Activated CD4-positive, alpha-beta T cell treated with anti-CD3 and anti-CD28 coated beads, Interleukin-2, amount 10 ng/mL, durations not matched to agents 7 days and 5 days (primary cell): ENCODE measurements at regions not wholly inside any gene's neighbourhood (a gene's known extent, or its start where the extent isn't known, plus 50 kb on each side); places are given as distances from the start of the nearest gene placed in this dataset.

Experiments
- CTCF ChIA-PET: fragments of 350-600 bp; sonication (Branson Sonifier 250); formaldehyde crosslinking; loops from one replicate; lab custom pipeline; 2021; ENCODE audit warnings: antibody characterized with exemption; lab: Charles Lee
- POLR2A ChIA-PET: fragments of 350-600 bp; sonication (Branson Sonifier 250); formaldehyde crosslinking; loops from one replicate; lab custom pipeline; 2021; ENCODE audit warnings: antibody characterized with exemption; lab: Charles Lee
- DNase-seq: peaks from one replicate; pipeline ENCODE4 v3.0.0-alpha.2; 2020
- H3K27ac Mint-ChIP-seq: one replicate; pipeline ENCODE4 v1.8.0; 2021; ENCODE audit warnings: mild to moderate bottlenecking, moderate library complexity, mixed read lengths
- H3K27me3 Mint-ChIP-seq: one replicate; pipeline ENCODE4 v1.8.0; 2021; ENCODE audit warnings: mixed read lengths
- H3K36me3 Mint-ChIP-seq: one replicate; pipeline ENCODE4 v1.8.0; 2021; ENCODE audit warnings: low read depth, mixed read lengths
- H3K4me1 Mint-ChIP-seq: one replicate; pipeline ENCODE4 v1.8.0; 2021; ENCODE audit warnings: mixed read lengths
- H3K4me3 Mint-ChIP-seq: one replicate; pipeline ENCODE4 v1.8.0; 2021; ENCODE audit warnings: mild to moderate bottlenecking, moderate library complexity, mixed read lengths
- H3K9me3 Mint-ChIP-seq: one replicate; pipeline ENCODE4 v1.8.0; 2021; ENCODE audit warnings: mixed read lengths

GRCh38 chr17:43328650-43329049 lies 70.1 kb upstream of the ARL4D start:
- Mint-ChIP-seq H3K4me3 (no peak overlapping the region), H3K4me1 (peaks cover 6% of the 10 kb centered on the region), H3K27ac (no peak overlapping the region), H3K9me3 (no peaks in the 10 kb centered on the region), H3K36me3 (no peaks in the 10 kb centered on the region), H3K27me3 (peaks cover 34% of the 10 kb centered on the region)
- POLR2A ChIA-PET = no interaction called here
- DNase-seq = no peak
- CTCF ChIA-PET = interaction anchor here (1.1 kb wide), 1 partner anchor 155 kb away, joined by 4 read pairs; the partner anchor contains the start of gene DHX8

DNA sequence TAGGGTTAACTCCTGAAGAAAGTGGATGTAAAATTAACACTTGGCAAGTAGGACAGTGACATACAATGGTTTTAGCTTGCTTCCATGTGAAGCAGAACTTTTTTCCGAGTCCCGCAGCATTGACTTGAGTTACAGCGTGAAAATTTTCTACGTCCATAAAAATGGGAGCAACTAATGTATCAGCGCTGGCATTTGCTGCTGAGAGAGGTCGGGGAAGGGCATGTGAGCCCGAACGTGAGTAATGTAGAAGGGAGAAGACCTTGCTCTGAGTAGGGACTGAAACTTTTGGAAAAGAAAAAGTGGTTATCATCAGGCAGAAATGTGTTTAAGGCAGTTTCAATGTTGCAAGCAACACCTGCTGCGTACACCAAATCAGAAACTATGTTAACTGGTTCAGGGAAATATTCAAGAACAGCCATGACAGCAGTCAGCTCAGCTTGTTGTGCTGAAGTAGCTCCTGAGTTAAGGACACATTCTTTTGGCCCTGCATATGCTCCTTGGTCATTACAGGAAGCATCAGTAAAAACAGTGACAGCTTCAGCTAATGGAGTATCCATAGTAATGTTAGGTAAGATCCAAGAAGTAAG lies 70.9 kb upstream of the ARL4D start:
- Mint-ChIP-seq H3K36me3 (no peaks in the 10 kb centered on the region), H3K27ac (no peak overlapping the region), H3K9me3 (no peaks in the 10 kb centered on the region), H3K27me3 (peaks cover 34% of the 10 kb centered on the region), H3K4me3 (no peak overlapping the region), H3K4me1 (peaks cover 4% of the 10 kb centered on the region)
- DNase-seq = no peak
- POLR2A ChIA-PET = no interaction called here
- CTCF ChIA-PET = no interaction called here

- Mint-ChIP-seq H3K4me3 (no peak overlapping the region), H3K36me3 (no peaks in the 10 kb centered on the region), H3K27ac (no peak overlapping the region), H3K9me3 (no peaks in the 10 kb centered on the region), H3K27me3 (peaks cover 34% of the 10 kb centered on the region), H3K4me1 (peaks cover 4% of the 10 kb centered on the region)
- no peak for DNase-seq
- ChIA-PET CTCF (no interaction called here), POLR2A (no interaction called here)
Observed at GRCh38 chr17:43327421-43327820, 71.4 kb upstream of the ARL4D start.

- ChIA-PET POLR2A (no interaction called here), CTCF (interaction anchor here (1.0 to 1.3 kb wide), 2 partner anchors 8 to 13 kb away, joined by 4 read pairs; no protein-coding TSS in a partner anchor)
- peaks cover 34% of the 10 kb centered on the region for H3K27me3 Mint-ChIP-seq
- no peaks in the 10 kb centered on the region for H3K36me3 Mint-ChIP-seq
- no peak for DNase-seq
- H3K9me3 Mint-ChIP-seq = no peaks in the 10 kb centered on the region
- H3K4me1 Mint-ChIP-seq = peaks cover 4% of the 10 kb centered on the region
- no peak overlapping the region for H3K27ac Mint-ChIP-seq
- no peak overlapping the region for H3K4me3 Mint-ChIP-seq
Observed at GRCh38 chr17:43326490-43327275, 72.1 kb upstream of the ARL4D start.

DNA sequence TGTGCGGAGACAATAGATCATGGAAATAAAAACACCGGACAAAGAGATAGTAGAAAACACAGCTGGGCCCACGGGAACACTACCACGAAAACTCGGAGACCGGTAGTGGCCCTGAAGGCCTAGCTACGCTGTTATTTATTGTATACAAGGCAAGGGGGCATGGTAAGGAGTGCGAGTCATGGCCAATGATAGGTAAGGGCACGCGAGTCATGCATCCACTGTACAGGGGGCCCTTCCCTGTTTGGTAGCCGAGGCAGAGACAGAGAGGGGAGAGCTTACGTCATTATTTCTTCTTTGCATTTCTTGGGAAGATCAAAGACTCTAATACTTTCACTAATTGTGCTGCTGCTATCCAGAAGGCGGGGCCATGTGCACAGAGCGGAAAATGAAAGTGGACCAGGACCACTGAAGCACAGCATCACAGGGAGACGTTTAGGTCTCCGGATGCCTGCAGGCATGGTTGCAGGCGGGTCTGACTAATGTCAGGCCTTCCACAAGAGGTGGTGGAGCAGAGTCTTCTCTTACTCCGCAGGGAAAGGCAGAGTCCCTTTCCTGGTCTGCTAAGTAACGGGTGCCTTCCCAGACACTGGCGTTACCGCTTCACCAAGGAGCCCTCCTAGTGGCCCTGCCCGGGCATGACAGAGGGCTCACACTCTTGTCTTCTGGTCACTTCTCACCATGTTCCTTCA lies 74.4 kb upstream of the ARL4D start:
- H3K36me3 Mint-ChIP-seq = no peaks in the 10 kb centered on the region
- ChIA-PET CTCF (interaction anchor here (0.6 kb wide), 1 partner anchor 719 kb away, joined by 3 read pairs; no protein-coding TSS in a partner anchor), POLR2A (interaction anchor here (0.6 kb wide), 1 partner anchor 1436 kb away, joined by 3 read pairs; no protein-coding TSS in a partner anchor)
- no peaks in the 10 kb centered on the region for H3K9me3 Mint-ChIP-seq
- DNase-seq = no peak
- H3K27ac Mint-ChIP-seq = no peak overlapping the region
- peaks cover 26% of the 10 kb centered on the region for H3K27me3 Mint-ChIP-seq
- peaks cover 4% of the 10 kb centered on the region for H3K4me1 Mint-ChIP-seq
- no peak overlapping the region for H3K4me3 Mint-ChIP-seq

DNA sequence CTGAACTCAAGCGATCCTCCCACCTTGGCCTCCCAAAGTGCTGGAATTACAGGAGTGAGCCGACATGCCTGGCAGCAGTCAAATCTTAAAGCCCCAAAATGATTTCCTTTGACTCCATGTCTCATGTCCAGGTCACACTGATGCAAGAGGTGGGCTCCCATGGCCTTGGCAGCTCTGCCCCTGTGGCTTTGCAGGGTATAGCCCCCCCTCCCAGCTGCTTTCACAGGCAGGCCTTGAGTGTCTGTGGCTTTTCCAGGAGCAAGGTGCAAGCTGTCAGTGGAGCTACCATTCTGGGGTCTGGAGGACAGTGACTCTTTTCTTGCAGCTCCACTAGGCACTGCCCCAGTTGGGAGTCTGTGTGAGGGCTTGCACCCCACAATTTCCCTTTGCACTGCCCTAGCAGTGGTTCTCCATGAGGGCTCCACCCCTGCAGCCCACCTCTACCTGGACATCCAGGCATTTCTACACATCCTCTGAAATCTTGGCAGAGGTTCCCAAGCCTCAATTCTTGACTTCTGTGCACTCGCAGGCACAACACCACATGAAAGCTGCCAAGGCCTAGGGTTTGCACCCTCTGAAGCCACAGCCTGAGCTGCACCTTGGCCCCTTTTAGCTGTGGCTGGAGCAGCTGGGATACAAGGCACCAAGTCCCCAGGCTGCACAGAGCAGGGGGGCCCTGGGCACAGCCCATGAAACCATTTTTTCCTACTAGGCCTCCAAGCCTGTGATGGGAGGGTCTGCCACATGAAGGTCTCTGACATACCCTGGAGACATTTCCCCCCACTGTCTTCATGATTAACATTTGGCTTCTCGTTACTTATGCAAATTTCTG lies 79.3 kb upstream of the ARL4D start:
- no peak for DNase-seq
- Mint-ChIP-seq H3K36me3 (peaks cover 3% of the 10 kb centered on the region), H3K27ac (no peak overlapping the region), H3K27me3 (no peaks in the 10 kb centered on the region), H3K4me3 (no peak overlapping the region), H3K9me3 (peaks cover 3% of the 10 kb centered on the region), H3K4me1 (peaks cover 14% of the 10 kb centered on the region)
- ChIA-PET POLR2A (no interaction called here), CTCF (no interaction called here)

DNA sequence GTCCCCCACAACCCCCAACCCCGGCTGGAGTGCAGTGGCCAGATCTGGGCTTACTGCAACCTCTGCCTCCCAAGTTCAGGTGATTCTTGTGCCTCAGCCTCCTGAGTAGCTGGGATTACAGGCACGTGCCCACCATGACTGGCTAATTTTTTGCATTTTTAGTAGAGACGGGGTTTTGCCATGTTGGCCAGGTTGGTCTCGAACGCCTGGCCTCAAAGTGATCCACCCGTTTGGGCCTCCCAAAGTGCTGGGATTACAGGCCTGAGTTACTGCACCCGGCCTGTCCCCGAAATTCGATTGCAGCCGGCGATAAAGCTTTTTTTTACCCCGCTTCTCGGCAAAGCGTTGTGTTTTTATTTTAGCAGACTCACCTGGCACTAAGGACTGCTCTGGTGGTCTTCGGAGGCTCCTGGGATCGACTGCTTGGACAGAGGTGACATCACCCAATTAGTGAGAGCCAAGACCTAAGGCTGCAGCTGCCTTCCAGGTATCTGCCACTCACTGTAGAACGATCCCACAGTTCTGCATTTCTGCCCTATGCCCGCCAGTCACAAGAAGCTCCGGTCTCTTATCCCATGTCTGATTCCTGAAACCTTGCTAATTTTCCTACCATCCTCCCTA lies 82.2 kb upstream of the ARL4D start:
- Mint-ChIP-seq H3K36me3 (peaks cover 3% of the 10 kb centered on the region), H3K27ac (no peak overlapping the region), H3K4me3 (no peak overlapping the region), H3K4me1 (peaks cover 14% of the 10 kb centered on the region), H3K9me3 (peaks cover 3% of the 10 kb centered on the region), H3K27me3 (no peaks in the 10 kb centered on the region)
- POLR2A ChIA-PET = interaction anchor here (0.6 kb wide), 1 partner anchor 23 kb away, joined by 3 read pairs; no protein-coding TSS in a partner anchor
- DNase-seq = peak; percentile 31
- CTCF ChIA-PET = no interaction called here

GRCh38 chr17:43315858-43316521 lies 82.2 kb upstream of the RNU2-1 start:
- no peak overlapping the region for H3K27ac Mint-ChIP-seq
- peaks cover 3% of the 10 kb centered on the region for H3K36me3 Mint-ChIP-seq
- no peak for DNase-seq
- H3K4me1 Mint-ChIP-seq = peaks cover 14% of the 10 kb centered on the region
- H3K9me3 Mint-ChIP-seq = peaks cover 3% of the 10 kb centered on the region
- POLR2A ChIA-PET = interaction anchor here (0.5 to 2.0 kb wide), 11 partner anchors 23 to 318 kb away, joined by 3 to 26 read pairs (median 4); partner anchors contain the start of genes DHX8, RPL27 and TMEM106A
- no peaks in the 10 kb centered on the region for H3K27me3 Mint-ChIP-seq
- CTCF ChIA-PET = interaction anchor here (1.5 to 1.6 kb wide), 2 partner anchors 10 to 95 kb away, joined by 3 to 4 read pairs; no protein-coding TSS in a partner anchor
- no peak overlapping the region for H3K4me3 Mint-ChIP-seq

DNA sequence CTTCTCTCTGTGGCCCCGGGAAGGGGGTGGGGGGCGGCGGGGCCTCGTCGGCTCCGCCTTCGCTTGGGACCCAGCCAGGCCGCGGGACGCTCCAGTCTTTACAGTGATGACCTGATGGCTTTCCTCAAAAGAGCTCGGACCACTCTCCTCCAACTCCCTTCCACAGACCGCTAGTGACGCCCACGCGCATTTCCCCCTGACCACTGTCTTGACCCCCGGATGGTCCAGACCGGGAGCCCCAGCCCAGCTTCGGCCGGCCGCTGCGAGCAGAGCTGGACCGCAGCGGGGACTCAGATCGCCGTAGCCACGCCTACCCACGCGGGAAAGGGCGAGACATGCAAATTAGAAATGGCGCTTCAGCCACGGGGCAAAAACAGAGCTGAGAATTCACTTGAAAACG lies 81.6 kb upstream of the RNU2-1 start:
- ChIA-PET POLR2A (interaction anchor here (0.6 to 2.0 kb wide), 10 partner anchors 53 to 872 kb away, joined by 3 to 26 read pairs (median 4); partner anchors contain the start of genes DHX8, RPL27 and TMEM106A), CTCF (interaction anchor here (1.2 to 1.6 kb wide), 3 partner anchors 9 to 94 kb away, joined by 3 to 4 read pairs (median 3); no protein-coding TSS in a partner anchor)
- H3K27ac Mint-ChIP-seq = no peak overlapping the region
- H3K9me3 Mint-ChIP-seq = peaks cover 3% of the 10 kb centered on the region
- DNase-seq = no peak
- no peaks in the 10 kb centered on the region for H3K27me3 Mint-ChIP-seq
- H3K4me1 Mint-ChIP-seq = peaks cover 16% of the 10 kb centered on the region
- peaks cover 3% of the 10 kb centered on the region for H3K36me3 Mint-ChIP-seq
- no peak overlapping the region for H3K4me3 Mint-ChIP-seq

GRCh38 chr17:43314611-43315011 lies 80.8 kb upstream of the RNU2-1 start:
- H3K4me1 Mint-ChIP-seq = peaks cover 16% of the 10 kb centered on the region
- POLR2A ChIA-PET = interaction anchor here (0.7 to 2.0 kb wide), 5 partner anchors 54 to 316 kb away, joined by 3 to 26 read pairs (median 4); partner anchors contain the start of gene RPL27
- no peak for DNase-seq
- H3K27ac Mint-ChIP-seq = no peak overlapping the region
- peaks cover 3% of the 10 kb centered on the region for H3K36me3 Mint-ChIP-seq
- peaks cover 3% of the 10 kb centered on the region for H3K9me3 Mint-ChIP-seq
- CTCF ChIA-PET = interaction anchor here (0.5 to 1.6 kb wide), 6 partner anchors 8 to 528 kb away, joined by 3 to 4 read pairs (median 3); no protein-coding TSS in a partner anchor
- H3K27me3 Mint-ChIP-seq = no peaks in the 10 kb centered on the region
- no peak overlapping the region for H3K4me3 Mint-ChIP-seq

- peaks cover 9% of the 10 kb centered on the region for H3K4me1 Mint-ChIP-seq
- no peak overlapping the region for H3K27ac Mint-ChIP-seq
- POLR2A ChIA-PET = no interaction called here
- CTCF ChIA-PET = no interaction called here
- no peak for DNase-seq
- no peak overlapping the region for H3K4me3 Mint-ChIP-seq
- no peaks in the 10 kb centered on the region for H3K9me3 Mint-ChIP-seq
- H3K27me3 Mint-ChIP-seq = no peaks in the 10 kb centered on the region
- H3K36me3 Mint-ChIP-seq = no peaks in the 10 kb centered on the region
Observed at GRCh38 chr17:43312011-43312410, 78.2 kb upstream of the RNU2-1 start.
